ENCODE measurements at regions not wholly inside any gene's neighbourhood (a gene's known extent, or its start where the extent isn't known, plus 50 kb on each side); places are given as distances from the start of the nearest gene placed in this dataset.
"Not testable (repeated sequence)": the region's sequence is repeated elsewhere in the genome, so short reads cannot be mapped to it uniquely, and the experiment has no call there.

- BruUV-seq (replicated peaks); H4K20me1 ChIP-seq (replicated peaks; ENCODE audit: control insufficient read depth, extremely low read depth, insufficient read depth, low read length); H3K4me3 ChIP-seq (replicated peaks in 1 of 3; ENCODE audit: insufficient read depth in 1 of 3, low read depth in 1 of 3, low read length in 3 of 3); intact Hi-C loops (cut with micrococcal nuclease); H3K27me3 ChIP-seq (ENCODE audit: control insufficient read depth in 2 of 2, insufficient read depth in 2 of 2, low read length in 2 of 2); H3K79me2 ChIP-seq (ENCODE audit: control insufficient read depth, insufficient read depth, low read length); H2AFZ ChIP-seq (ENCODE audit: low read depth, low read length); H3K4me2 ChIP-seq (ENCODE audit: insufficient read depth, low read length); H3K9ac ChIP-seq (replicated peaks; ENCODE audit: extremely low read depth, insufficient read depth, low read length); H3K4me1 ChIP-seq (ENCODE audit: control insufficient read depth, extremely low read depth, insufficient read depth, low read length); POLR2A ChIA-PET; DNase-seq (ENCODE audit: low read depth, low spot score); H3K27ac ChIP-seq (ENCODE audit: insufficient read depth, low read depth, low read length); H3K36me3 ChIP-seq (ENCODE audit: control insufficient read depth in 2 of 2, extremely low read depth in 1 of 2, insufficient read depth in 2 of 2, low read length in 2 of 2); H3K9me1 ChIP-seq (replicated peaks; ENCODE audit: control insufficient read depth, extremely low read depth, insufficient read depth, low read length); dilution Hi-C loops (cut with MboI; ENCODE audit: extremely low pct_ligation_motif_present, low sequenced_read_pairs); FAIRE-seq; H3K9me3 ChIP-seq (replicated peaks; ENCODE audit: control insufficient read depth, insufficient read depth, low read length): not testable (repeated sequence)
- CTCF ChIA-PET = interaction anchor here (1.2 kb wide), 1 partner anchor 12 kb away, joined by 4 read pairs; no protein-coding TSS in a partner anchor
Measured at GRCh38 chr4:17436047-17436749, 75.7 kb downstream of the QDPR start.

GRCh38 chr4:17433827-17434226 is 78.1 kb downstream of the QDPR start:
- H3K27me3 ChIP-seq (ENCODE audit: control insufficient read depth in 2 of 2, insufficient read depth in 2 of 2, low read length in 2 of 2) = no peaks in the 10 kb centered on the region
- no peaks in the 10 kb centered on the region for H3K4me1 ChIP-seq (ENCODE audit: control insufficient read depth, extremely low read depth, insufficient read depth, low read length)
- no peaks in the 10 kb centered on the region for H3K79me2 ChIP-seq (ENCODE audit: control insufficient read depth, insufficient read depth, low read length)
- H3K9me1 ChIP-seq (replicated peaks; ENCODE audit: control insufficient read depth, extremely low read depth, insufficient read depth, low read length) = no peaks in the 10 kb centered on the region
- intact Hi-C loops (cut with micrococcal nuclease) = no loop called here
- H3K36me3 ChIP-seq (ENCODE audit: control insufficient read depth in 2 of 2, extremely low read depth in 1 of 2, insufficient read depth in 2 of 2, low read length in 2 of 2) = no peaks in the 10 kb centered on the region
- ChIA-PET POLR2A (no interaction called here), CTCF (interaction anchor here (0.9 kb wide), 1 partner anchor 86 kb away, joined by 3 read pairs; no protein-coding TSS in a partner anchor)
- dilution Hi-C loops (cut with MboI; ENCODE audit: extremely low pct_ligation_motif_present, low sequenced_read_pairs) = no loop called here
- H3K9me3 ChIP-seq (replicated peaks; ENCODE audit: control insufficient read depth, insufficient read depth, low read length) = no peaks in the 10 kb centered on the region
- DNase-seq (ENCODE audit: low read depth, low spot score) (no peak), FAIRE-seq (no peak)
- H4K20me1 ChIP-seq (replicated peaks; ENCODE audit: control insufficient read depth, extremely low read depth, insufficient read depth, low read length) = no peaks in the 10 kb centered on the region
- H2AFZ ChIP-seq (ENCODE audit: low read depth, low read length) = no peak overlapping the region
- TF ChIP-seq MYC (IDR thresholded peaks at IDR 0.05; ENCODE audit: low read depth, low read length) (no peak), CTCF (IDR thresholded peaks at IDR 0.05; ENCODE audit: extremely low read depth in 1 of 2, insufficient read depth in 1 of 2, low read depth in 1 of 2, low read length in 2 of 2) (no peak), EZH2 (IDR thresholded peaks at IDR 0.05; ENCODE audit: borderline replicate concordance, low read depth, low read length, severe bottlenecking) (no peak), POLR2A (IDR thresholded peaks at IDR 0.05; ENCODE audit: low read depth, low read length) (no peak), GATA2 (IDR thresholded peaks at IDR 0.05; ENCODE audit: insufficient read depth, insufficient read length, low read depth, low read length) (no peak), JUN (IDR thresholded peaks at IDR 0.05; ENCODE audit: borderline replicate concordance, insufficient read depth, insufficient read length, low read depth) (no peak), MAX (IDR thresholded peaks at IDR 0.05; ENCODE audit: insufficient read depth, insufficient read length) (no peak), POLR2AphosphoS5 (IDR thresholded peaks at IDR 0.05; ENCODE audit: insufficient read depth, low read depth, low read length) (no peak), FOS (IDR thresholded peaks at IDR 0.05; ENCODE audit: borderline replicate concordance, insufficient read depth, low read length) (no peak)
- H3K9ac ChIP-seq (replicated peaks; ENCODE audit: extremely low read depth, insufficient read depth, low read length) = no peak overlapping the region
- no TSS peak for BruUV-seq (replicated peaks)
- H3K27ac ChIP-seq (ENCODE audit: insufficient read depth, low read depth, low read length) = no peak overlapping the region
- no peak overlapping the region for H3K4me2 ChIP-seq (ENCODE audit: insufficient read depth, low read length)
- no peak overlapping the region for H3K4me3 ChIP-seq (replicated peaks in 1 of 3; ENCODE audit: insufficient read depth in 1 of 3, low read depth in 1 of 3, low read length in 3 of 3)
